DND-41 (cell line): ENCODE measurements at regions not wholly inside any gene's neighbourhood (a gene's known extent, or its start where the extent isn't known, plus 50 kb on each side); places are given as distances from the start of the nearest gene placed in this dataset.

Experiments used
- CTCF ChIP-seq: IDR thresholded peaks from 2 replicates; pipeline ENCODE4 v1.5.1; 2012; ENCODE audit warnings: borderline replicate concordance, low read length, moderate library complexity, mild to moderate bottlenecking; ENCODE audit not compliant: poor library complexity, severe bottlenecking; ENCODE audit errors: extremely low read depth
- EZH2 ChIP-seq: IDR thresholded peaks from 3 replicates; pipeline ENCODE4 v1.6.1; 2012; ENCODE audit warnings: borderline replicate concordance, low read depth, mild to moderate bottlenecking, moderate library complexity, low read length, inconsistent platforms; ENCODE audit not compliant: severe bottlenecking

DNA sequence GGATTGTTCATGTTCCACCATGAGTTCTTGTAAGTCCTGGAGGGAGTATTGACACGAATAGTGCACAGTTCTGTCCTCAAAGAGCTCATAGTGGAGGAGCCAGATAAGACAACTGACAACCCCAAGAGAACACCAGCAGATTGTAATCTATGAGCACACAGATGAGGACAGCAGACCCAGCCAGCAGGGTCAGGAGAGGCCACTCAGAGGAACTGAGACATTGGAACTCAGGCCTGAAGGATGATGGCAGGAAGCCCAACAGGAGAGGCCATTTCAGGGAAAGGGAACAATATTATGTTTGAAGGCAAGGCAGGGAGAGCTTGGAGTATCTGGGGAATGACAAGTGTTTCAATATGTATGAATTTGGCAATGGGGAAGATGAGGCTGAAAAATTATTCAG, 63.7 kb upstream of the IPO5 start:
- no peak for TF ChIP-seq CTCF
- TF ChIP-seq EZH2: no peak
